Cardiac fibroblast (primary cell): ENCODE measurements at regions not wholly inside any gene's neighbourhood (a gene's known extent, or its start where the extent isn't known, plus 50 kb on each side); places are given as distances from the start of the nearest gene placed in this dataset.

ENCODE experiments used
- DNase-seq, 2 donors: peaks; one replicate each; pipeline versions ENCODE4 v3.0.0 to v3.0.0-alpha.2; 2010; ENCODE audit warnings: low read depth in 2 of 2
- H3K4me3 ChIP-seq, 2 donors: replicated peaks in 1 of 2; 1 replicate in 1 of 2; 2 replicates in 1 of 2; pipeline ENCODE4 v1.5.1; 2011; ENCODE audit warnings: low read depth in 2 of 2, low read length in 2 of 2, mild to moderate bottlenecking in 2 of 2, moderate library complexity in 1 of 2
- CTCF ChIP-seq: IDR thresholded peaks from one replicate; pipeline ENCODE4 v1.5.1; 2011; ENCODE audit warnings: low read depth, mild to moderate bottlenecking, low read length, inconsistent platforms

- DNase-seq, result no peak
- TF ChIP-seq CTCF, result no peak
- H3K4me3 ChIP-seq, result no peak overlapping the region
Observed at GRCh38 chr9:111152614-111153406, 114.5 kb upstream of the LPAR1 start.

- no peak overlapping the region for H3K4me3 ChIP-seq
- TF ChIP-seq CTCF, result no peak
Observed at GRCh38 chr9:111151537-111151936, 113.3 kb upstream of the LPAR1 start.

GRCh38 chr9:111150181-111150580, 111.9 kb upstream of the LPAR1 start:
- H3K4me3 ChIP-seq, result no peak overlapping the region
- no peak for DNase-seq
- no peak for TF ChIP-seq CTCF

More at GRCh38 chr9:111151537-111151936, 113.3 kb upstream of the LPAR1 start:
- DNase-seq, result peak in 1 of 2 donors; percentile 29

GRCh38 chr9:111149018-111149759, 110.9 kb upstream of the LPAR1 start:
- no peak overlapping the region for H3K4me3 ChIP-seq
- peak in 1 of 2 donors; percentile 33 for DNase-seq
- TF ChIP-seq CTCF, result peak; percentile 20

- no peak for TF ChIP-seq CTCF
- DNase-seq, result peak; percentile 59 to 68
- no peak overlapping the region for H3K4me3 ChIP-seq
Observed at GRCh38 chr9:111148052-111149017, 110.1 kb upstream of the LPAR1 start.

- no peak for DNase-seq
- no peak for TF ChIP-seq CTCF
- no peak overlapping the region for H3K4me3 ChIP-seq
Observed at GRCh38 chr9:111147041-111147440, 108.8 kb upstream of the LPAR1 start.
